OCI-LY3 (cell line): ENCODE measurements at regions not wholly inside any gene's neighbourhood (a gene's known extent, or its start where the extent isn't known, plus 50 kb on each side); places are given as distances from the start of the nearest gene placed in this dataset.
"Not testable (repeated sequence)": the region's sequence is repeated elsewhere in the genome, so short reads cannot be mapped to it uniquely, and the experiment has no call there.

Experiments
- CTCF ChIP-seq: fragments of 200-600, 300-600 bp; sonication (generic); IDR thresholded peaks from 2 replicates; pipeline ENCODE4 v1.5.1; 2014; ENCODE audit warnings: antibody characterized with exemption, low read length, low read depth
- EZH2phosphoT487 ChIP-seq: fragments of 200-600 bp; shearing (Covaris generic); IDR thresholded peaks from 2 replicates; pipeline ENCODE4 v1.6.1; 2018; ENCODE audit warnings: antibody characterized with exemption, mixed run types, low read depth

- TF ChIP-seq CTCF, EZH2phosphoT487: not testable (repeated sequence)
Measured at GRCh38 chr17:30729471-30730170, 94.9 kb downstream of the CRLF3 start.
